HG02981 (cell line): ENCODE measurements at regions not wholly inside any gene's neighbourhood (a gene's known extent, or its start where the extent isn't known, plus 50 kb on each side); places are given as distances from the start of the nearest gene placed in this dataset.
"Not testable (repeated sequence)": the region's sequence is repeated elsewhere in the genome, so short reads cannot be mapped to it uniquely, and the experiment has no call there.

Experiments used
- ATAC-seq: cut with Tn5 transposase; IDR thresholded peaks from one replicate; pipeline ENCODE4 v1.9.1; 2021; ENCODE audit warnings: mild to moderate bottlenecking, moderate library complexity; ENCODE audit not compliant: unreplicated experiment

DNA sequence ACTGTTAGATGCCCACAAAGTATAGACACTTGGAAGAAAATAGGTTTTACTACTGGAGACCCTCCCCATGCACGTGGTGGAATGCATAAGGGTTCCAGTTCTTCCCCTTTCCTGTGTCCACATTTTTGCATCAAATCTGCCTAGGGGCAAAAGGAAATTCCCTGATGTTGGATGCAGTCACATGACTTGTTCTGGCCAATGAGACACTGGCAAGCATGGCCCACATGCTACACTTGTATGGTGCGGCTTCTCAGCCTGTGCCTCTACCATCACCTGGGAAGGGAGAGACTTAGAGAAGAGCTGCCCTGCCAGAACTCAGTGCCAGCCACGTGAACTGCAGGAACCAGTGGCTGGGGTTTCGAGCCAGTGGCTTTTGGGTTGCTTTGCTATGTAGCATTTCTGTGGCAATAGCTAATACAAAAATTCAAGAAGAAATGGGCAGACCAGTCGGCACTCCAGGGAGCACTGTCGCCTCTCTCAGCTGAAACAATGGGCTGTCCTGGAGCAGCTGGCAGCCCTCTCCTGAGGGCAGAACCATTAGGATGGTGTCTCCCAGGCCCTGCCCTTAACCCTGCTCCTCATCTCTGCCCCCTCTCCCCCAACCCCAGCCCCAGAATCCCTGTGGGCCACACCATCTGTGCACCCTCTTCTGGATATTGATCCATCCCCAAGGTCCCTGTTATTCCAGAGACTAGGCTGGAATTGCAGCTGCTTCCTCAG, 634.0 kb downstream of the UQCRFS1 start:
- no peak for ATAC-seq

DNA sequence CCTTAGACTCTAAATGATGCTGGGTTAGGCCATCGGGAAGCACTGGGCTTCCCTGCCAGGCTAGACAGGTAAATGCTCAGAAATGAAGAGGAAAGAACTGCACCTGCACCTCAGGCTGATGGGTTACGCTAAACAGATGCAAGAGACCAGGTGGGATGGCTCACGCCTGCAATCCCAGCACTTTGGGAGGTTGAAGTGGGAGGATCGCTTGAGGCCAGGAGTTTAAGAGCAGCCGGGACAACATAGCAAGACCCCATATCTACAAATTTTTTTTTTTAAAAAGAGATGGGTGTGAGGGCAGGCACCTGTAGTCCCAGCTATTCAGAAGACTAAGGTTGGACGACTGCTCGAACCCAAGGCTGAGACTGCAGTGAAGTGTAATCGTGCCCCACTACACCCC, 634.7 kb downstream of the UQCRFS1 start:
- ATAC-seq = no peak

DNA sequence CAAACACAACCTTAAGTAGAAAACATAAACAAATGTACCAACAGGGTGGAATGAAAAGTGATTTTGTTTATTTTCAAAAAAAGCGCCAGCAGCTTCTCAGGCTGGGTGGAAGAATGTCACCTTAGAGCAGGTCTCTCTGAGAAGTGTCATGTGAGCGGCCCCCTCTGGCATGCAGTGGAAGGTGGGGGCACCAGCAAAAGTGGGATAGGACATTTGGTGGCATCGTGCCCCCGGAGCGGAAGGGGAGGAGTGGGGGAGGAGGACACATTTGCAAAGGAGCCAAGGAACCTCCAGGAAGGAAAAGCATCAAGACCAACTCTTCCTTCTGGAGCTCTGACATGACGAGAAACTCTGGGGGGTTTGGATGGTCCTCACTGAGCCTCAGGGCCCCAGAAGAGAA, 635.3 kb downstream of the UQCRFS1 start:
- no peak for ATAC-seq

- ATAC-seq = no peak
These were observed 635.7 kb downstream of the UQCRFS1 start for GRCh38 chr19:28577233-28577632.

DNA sequence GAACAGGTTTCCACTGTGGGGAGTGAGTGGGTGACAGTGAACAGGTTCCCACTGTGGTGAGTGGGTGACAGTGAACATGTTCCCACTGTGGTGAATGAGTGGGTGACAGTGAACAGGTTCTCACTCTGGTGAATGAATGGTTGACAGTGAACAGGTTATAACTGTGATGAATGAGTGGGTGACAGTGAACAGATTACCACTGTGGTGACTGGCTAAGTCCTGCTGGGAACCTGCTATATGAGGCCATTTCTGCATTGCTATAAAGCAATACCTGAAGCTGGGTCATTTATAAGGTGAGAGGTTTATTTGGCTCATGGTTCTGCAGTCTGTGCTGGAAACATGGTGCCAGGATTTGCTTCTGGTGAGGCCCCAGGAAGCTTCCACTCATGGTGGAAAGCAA, 637.1 kb downstream of the UQCRFS1 start:
- no peak for ATAC-seq

DNA sequence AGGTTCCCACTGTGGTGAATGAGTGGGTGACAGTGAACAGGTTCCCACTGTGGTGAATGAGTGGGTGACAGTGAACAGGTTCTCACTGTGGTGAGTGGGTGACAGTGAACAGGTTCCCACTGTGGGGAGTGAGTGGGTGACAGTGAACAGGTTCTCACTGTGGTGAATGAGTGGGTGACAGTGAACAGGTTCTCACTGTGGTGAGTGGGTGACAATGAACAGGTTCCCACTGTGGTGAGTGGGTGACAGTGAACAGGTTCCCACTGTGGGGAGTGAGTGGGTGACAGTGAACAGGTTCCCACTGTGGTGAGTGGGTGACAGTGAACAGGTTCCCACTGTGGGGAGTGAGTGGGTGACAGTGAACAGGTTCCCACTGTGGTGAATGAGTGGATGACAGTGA, 637.6 kb downstream of the UQCRFS1 start:
- ATAC-seq = not testable (repeated sequence)

- no peak for ATAC-seq
These were observed 638.7 kb downstream of the UQCRFS1 start for GRCh38 chr19:28574212-28574611.

GRCh38 chr19:28569132-28570131, 643.5 kb downstream of the UQCRFS1 start:
- no peak for ATAC-seq

- no peak for ATAC-seq
These were observed 645.1 kb downstream of the UQCRFS1 start for GRCh38 chr19:28567834-28568233.

- no peak for ATAC-seq
These were observed 648.7 kb downstream of the UQCRFS1 start for GRCh38 chr19:28563964-28564921.

DNA sequence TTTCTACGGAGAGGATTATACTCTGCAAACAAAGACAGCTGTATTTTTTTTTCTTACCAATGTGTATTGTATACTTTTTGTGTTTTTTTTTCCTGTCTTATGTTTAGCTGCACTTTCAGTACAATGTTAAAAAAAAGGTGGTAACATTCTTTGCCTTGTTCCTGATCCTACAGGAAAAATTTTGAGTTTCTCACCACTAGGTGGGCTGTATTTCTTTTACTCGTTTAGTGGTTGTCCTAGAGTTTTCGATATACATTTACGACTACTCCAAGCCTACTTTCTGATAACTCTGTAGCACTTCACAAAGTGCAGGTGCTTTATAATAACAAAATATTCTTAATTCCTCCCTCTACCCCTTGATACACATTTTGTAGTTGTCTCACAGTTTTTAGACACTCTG, 652.2 kb downstream of the UQCRFS1 start:
- ATAC-seq = no peak

DNA sequence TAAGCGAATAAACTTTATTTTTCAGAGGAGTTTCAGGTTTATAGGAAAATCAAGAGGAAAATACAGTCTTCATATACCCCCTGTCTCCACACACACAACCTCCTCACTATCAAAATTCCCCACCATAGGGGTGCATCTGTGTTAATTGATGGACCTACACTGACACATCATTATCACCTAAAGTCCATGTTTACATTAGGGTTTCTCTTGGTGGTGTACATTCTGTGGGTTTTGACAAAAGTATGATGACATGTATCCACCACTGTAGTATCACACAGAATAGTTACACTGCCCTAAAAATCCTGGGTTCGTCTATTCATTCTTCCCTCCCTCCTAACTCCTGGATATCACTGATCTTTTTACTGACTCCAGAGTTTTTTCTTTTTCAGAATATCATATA, 654.2 kb downstream of the UQCRFS1 start:
- ATAC-seq = no peak

DNA sequence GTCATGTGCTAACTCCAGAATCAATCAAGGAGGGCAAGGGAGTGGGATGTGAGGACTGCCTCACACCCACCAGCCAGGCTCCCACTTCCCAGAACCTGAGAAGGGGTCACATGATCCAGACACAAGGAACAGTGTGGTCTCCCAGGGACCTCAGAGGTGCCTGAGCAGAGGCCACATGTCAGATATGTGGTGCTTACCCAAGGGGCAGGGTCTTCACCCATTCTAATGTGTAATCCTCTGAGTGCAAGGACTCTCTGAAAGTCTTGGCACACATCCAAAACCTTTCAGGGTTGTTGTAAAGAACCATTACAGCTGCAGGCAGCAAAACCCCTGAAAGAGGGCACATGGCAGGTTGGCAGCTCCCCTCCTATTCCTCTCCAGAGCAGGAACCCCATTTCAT, 656.6 kb downstream of the UQCRFS1 start:
- no peak for ATAC-seq

DNA sequence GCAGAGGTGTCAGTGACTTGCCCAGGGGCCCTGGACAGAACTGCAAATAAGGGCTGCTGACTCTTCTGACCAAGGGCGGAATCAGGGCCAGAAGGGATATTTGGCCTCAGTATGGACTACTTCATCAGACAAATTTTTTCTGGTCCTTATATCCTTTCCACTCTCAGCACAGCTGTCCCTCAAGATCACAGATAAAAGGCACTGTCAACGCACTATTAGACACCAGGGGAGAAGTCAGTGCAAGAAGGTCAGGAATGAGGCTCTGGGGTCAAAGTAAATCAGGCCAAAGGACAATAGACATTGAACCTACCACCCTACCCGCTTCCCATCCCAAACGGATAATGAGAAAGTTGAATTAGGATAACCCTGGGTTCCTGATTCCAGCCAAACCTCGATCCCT, 657.6 kb downstream of the UQCRFS1 start:
- ATAC-seq = no peak

GRCh38 chr19:28554321-28555091, 658.4 kb downstream of the UQCRFS1 start:
- no peak for ATAC-seq

GRCh38 chr19:28553764-28554163, 659.2 kb downstream of the UQCRFS1 start:
- ATAC-seq = no peak

GRCh38 chr19:28553005-28553404, 659.9 kb downstream of the UQCRFS1 start:
- no peak for ATAC-seq

DNA sequence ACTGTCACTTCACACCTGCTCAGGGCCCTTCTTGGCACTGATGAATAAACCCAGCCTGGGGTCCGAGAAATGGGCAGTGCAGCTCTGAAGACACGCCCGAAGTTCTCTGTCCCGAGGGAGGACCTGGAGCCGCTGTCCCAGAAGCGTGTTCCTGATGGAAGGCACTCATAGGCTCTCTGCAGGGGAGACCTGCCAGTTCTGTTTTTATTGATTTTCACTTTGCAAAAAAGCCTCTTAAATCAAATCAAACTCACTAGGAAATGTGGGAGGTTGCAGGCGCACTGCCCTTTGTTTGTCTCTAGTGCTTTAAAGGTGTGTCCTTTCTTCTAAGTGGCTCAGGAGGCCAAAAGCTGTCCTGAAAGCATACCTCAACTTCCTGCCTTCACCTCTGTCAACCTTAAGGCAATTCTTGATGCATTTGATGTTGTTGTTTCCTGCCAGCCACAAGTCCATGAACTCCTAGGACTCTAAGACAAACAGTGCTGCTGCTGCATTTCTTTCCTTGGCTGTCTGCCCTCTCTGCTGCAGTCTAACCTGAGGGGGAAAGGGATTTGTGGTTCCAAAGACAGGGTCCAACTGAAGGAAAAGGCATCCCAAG, 663.2 kb downstream of the UQCRFS1 start:
- ATAC-seq = no peak

DNA sequence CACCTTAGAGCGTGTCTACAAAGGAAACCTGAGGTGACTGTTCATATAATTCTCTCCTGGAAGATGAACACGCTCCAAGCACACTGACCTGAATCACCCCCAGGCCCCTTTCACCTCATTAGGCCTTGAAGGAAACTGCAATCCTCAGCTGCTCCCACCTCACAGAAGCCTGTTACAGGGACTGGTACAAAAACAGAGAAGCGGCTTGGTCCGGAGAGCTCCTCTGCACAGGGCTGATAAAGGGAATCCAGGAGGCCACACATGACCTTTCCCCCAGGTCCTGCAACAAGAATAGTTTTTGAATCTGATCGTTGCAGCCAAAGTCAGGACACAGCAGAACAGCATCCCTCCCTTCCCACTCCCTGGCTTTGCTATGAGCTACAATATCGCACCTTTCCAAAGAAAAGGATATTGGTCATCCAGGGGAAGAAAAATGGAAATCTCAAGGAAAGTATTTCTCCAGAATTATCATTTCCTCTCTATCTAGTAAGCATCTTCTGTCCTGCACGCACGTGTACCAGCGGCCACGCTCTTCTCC, 666.7 kb downstream of the UQCRFS1 start:
- no peak for ATAC-seq
